ENCODE measurements at regions not wholly inside any gene's neighbourhood (a gene's known extent, or its start where the extent isn't known, plus 50 kb on each side); places are given as distances from the start of the nearest gene placed in this dataset.

- no peaks in the 10 kb centered on the region for H3K27me3 Mint-ChIP-seq (ENCODE audit: unreplicated experiment)
- H3K9me3 Mint-ChIP-seq (ENCODE audit: unreplicated experiment): no peaks in the 10 kb centered on the region
- TF ChIP-seq CTCF (IDR thresholded peaks at IDR 0.05; ENCODE audit: partially characterized antibody, unreplicated experiment): no peak
- no peak overlapping the region for H3K27ac Mint-ChIP-seq (ENCODE audit: unreplicated experiment)
- no peak overlapping the region for H3K4me3 Mint-ChIP-seq (ENCODE audit: unreplicated experiment)
- no peaks in the 10 kb centered on the region for H3K36me3 Mint-ChIP-seq (ENCODE audit: unreplicated experiment)
- DNase-seq: no peak
- no peaks in the 10 kb centered on the region for H3K4me1 Mint-ChIP-seq (ENCODE audit: low read depth, unreplicated experiment)
Measured at GRCh38 chr10:18860631-18861240, 187.9 kb upstream of the MALRD1 start.

- DNase-seq: no peak
- no peak overlapping the region for H3K4me3 Mint-ChIP-seq (ENCODE audit: unreplicated experiment)
- no peaks in the 10 kb centered on the region for H3K4me1 Mint-ChIP-seq (ENCODE audit: low read depth, unreplicated experiment)
- no peaks in the 10 kb centered on the region for H3K36me3 Mint-ChIP-seq (ENCODE audit: unreplicated experiment)
- no peaks in the 10 kb centered on the region for H3K9me3 Mint-ChIP-seq (ENCODE audit: unreplicated experiment)
- H3K27ac Mint-ChIP-seq (ENCODE audit: unreplicated experiment): no peak overlapping the region
- H3K27me3 Mint-ChIP-seq (ENCODE audit: unreplicated experiment): no peaks in the 10 kb centered on the region
- no peak for TF ChIP-seq CTCF (IDR thresholded peaks at IDR 0.05; ENCODE audit: partially characterized antibody, unreplicated experiment)
Measured at GRCh38 chr10:18861382-18861781, 187.2 kb upstream of the MALRD1 start.

GRCh38 chr10:18866852-18867251 lies 181.7 kb upstream of the MALRD1 start:
- no peak for DNase-seq
- TF ChIP-seq CTCF (IDR thresholded peaks at IDR 0.05; ENCODE audit: partially characterized antibody, unreplicated experiment): no peak
- Mint-ChIP-seq H3K27ac (ENCODE audit: unreplicated experiment) (no peak overlapping the region), H3K4me3 (ENCODE audit: unreplicated experiment) (no peak overlapping the region), H3K4me1 (ENCODE audit: low read depth, unreplicated experiment) (no peaks in the 10 kb centered on the region), H3K9me3 (ENCODE audit: unreplicated experiment) (no peaks in the 10 kb centered on the region), H3K36me3 (ENCODE audit: unreplicated experiment) (no peaks in the 10 kb centered on the region), H3K27me3 (ENCODE audit: unreplicated experiment) (no peaks in the 10 kb centered on the region)

GRCh38 chr10:18868919-18869318 lies 179.7 kb upstream of the MALRD1 start:
- TF ChIP-seq CTCF (IDR thresholded peaks at IDR 0.05; ENCODE audit: partially characterized antibody, unreplicated experiment): no peak
- Mint-ChIP-seq H3K9me3 (ENCODE audit: unreplicated experiment) (no peaks in the 10 kb centered on the region), H3K27me3 (ENCODE audit: unreplicated experiment) (no peaks in the 10 kb centered on the region)

GRCh38 chr10:18875477-18875876 lies 173.1 kb upstream of the MALRD1 start:
- no peak for DNase-seq
- Mint-ChIP-seq H3K36me3 (ENCODE audit: unreplicated experiment) (no peaks in the 10 kb centered on the region), H3K4me1 (ENCODE audit: low read depth, unreplicated experiment) (no peaks in the 10 kb centered on the region), H3K27me3 (ENCODE audit: unreplicated experiment) (peaks cover 1% of the 10 kb centered on the region), H3K27ac (ENCODE audit: unreplicated experiment) (no peak overlapping the region), H3K4me3 (ENCODE audit: unreplicated experiment) (no peak overlapping the region), H3K9me3 (ENCODE audit: unreplicated experiment) (no peaks in the 10 kb centered on the region)
- TF ChIP-seq CTCF (IDR thresholded peaks at IDR 0.05; ENCODE audit: partially characterized antibody, unreplicated experiment): no peak

More at GRCh38 chr10:18868919-18869318, 179.7 kb upstream of the MALRD1 start:
- no peak overlapping the region for H3K4me3 Mint-ChIP-seq (ENCODE audit: unreplicated experiment)
- H3K27ac Mint-ChIP-seq (ENCODE audit: unreplicated experiment): no peak overlapping the region
- H3K36me3 Mint-ChIP-seq (ENCODE audit: unreplicated experiment): no peaks in the 10 kb centered on the region
- DNase-seq: no peak
- H3K4me1 Mint-ChIP-seq (ENCODE audit: low read depth, unreplicated experiment): no peaks in the 10 kb centered on the region

All from glutamatergic neuron (in vitro differentiated cells).